ENCODE measurements at regions not wholly inside any gene's neighbourhood (a gene's known extent, or its start where the extent isn't known, plus 50 kb on each side); places are given as distances from the start of the nearest gene placed in this dataset.

- no peak for DNase-seq
- no peaks in the 10 kb centered on the region for H3K36me3 ChIP-seq (ENCODE audit: control insufficient read depth in 4 of 4, insufficient read depth in 4 of 4, low read length in 3 of 4)
- ChIA-PET CTCF (interaction anchor here (1.2 kb wide), 2 partner anchors 13 to 16 kb away, joined by 3 read pairs; no protein-coding TSS in a partner anchor), POLR2A (no interaction called here)
- no peak overlapping the region for H3K27ac ChIP-seq (ENCODE audit: insufficient read depth in 1 of 2, low read depth in 1 of 2, low read length in 2 of 2, poor library complexity in 1 of 2, severe bottlenecking in 2 of 2)
- H3K27me3 ChIP-seq (replicated peaks in 2 of 5; ENCODE audit: control insufficient read depth in 4 of 5, insufficient read depth in 5 of 5, low read length in 4 of 5) = peaks cover 0 to 13% (median 2%) of the 10 kb centered on the region in 5 experiments
- H3K4me3 ChIP-seq (ENCODE audit: control insufficient read depth in 1 of 7, extremely low read depth in 1 of 7, insufficient read depth in 4 of 7, low read depth in 2 of 7, low read length in 6 of 7) = no peak overlapping the region
- 75% methylated on average over 3 of the region's 4 CpGs for WGBS (ENCODE audit: insufficient coverage)
- H3K4me1 ChIP-seq (ENCODE audit: control extremely low read depth in 1 of 4, control insufficient read depth in 4 of 4, insufficient read depth in 4 of 4, low read length in 3 of 4) = no peaks in the 10 kb centered on the region
- peaks cover 0 to 6% (median 0%) of the 10 kb centered on the region in 5 experiments for H3K9me3 ChIP-seq (ENCODE audit: control extremely low read depth in 1 of 5, control insufficient read depth in 4 of 5, insufficient read depth in 2 of 5, low read depth in 1 of 5, low read length in 4 of 5)
Observed at GRCh38 chr3:139095803-139096466, 51.2 kb upstream of the PRR23C start.

- H3K27ac ChIP-seq (ENCODE audit: insufficient read depth in 1 of 2, low read depth in 1 of 2, low read length in 2 of 2, poor library complexity in 1 of 2, severe bottlenecking in 2 of 2) = no peak overlapping the region
- DNase-seq = no peak
- no CpG with 5 or more reads among the region's 1 CpG for WGBS (ENCODE audit: insufficient coverage)
- H3K9me3 ChIP-seq (ENCODE audit: control extremely low read depth in 1 of 5, control insufficient read depth in 4 of 5, insufficient read depth in 2 of 5, low read depth in 1 of 5, low read length in 4 of 5) = peaks cover 0 to 4% (median 0%) of the 10 kb centered on the region in 5 experiments
- ChIA-PET CTCF (interaction anchor here (1.2 kb wide), 2 partner anchors 13 to 15 kb away, joined by 3 read pairs; no protein-coding TSS in a partner anchor), POLR2A (no interaction called here)
- H3K27me3 ChIP-seq (replicated peaks in 2 of 5; ENCODE audit: control insufficient read depth in 4 of 5, insufficient read depth in 5 of 5, low read length in 4 of 5) = peaks cover 0 to 13% (median 2%) of the 10 kb centered on the region in 5 experiments
- no peak overlapping the region for H3K4me3 ChIP-seq (ENCODE audit: control insufficient read depth in 1 of 7, extremely low read depth in 1 of 7, insufficient read depth in 4 of 7, low read depth in 2 of 7, low read length in 6 of 7)
- H3K4me1 ChIP-seq (ENCODE audit: control extremely low read depth in 1 of 4, control insufficient read depth in 4 of 4, insufficient read depth in 4 of 4, low read length in 3 of 4) = no peaks in the 10 kb centered on the region
- H3K36me3 ChIP-seq (ENCODE audit: control insufficient read depth in 4 of 4, insufficient read depth in 4 of 4, low read length in 3 of 4) = no peaks in the 10 kb centered on the region
Observed at GRCh38 chr3:139096670-139097069, 52.0 kb upstream of the PRR23C start.

GRCh38 chr3:139098391-139098790 lies 53.7 kb upstream of the PRR23C start:
- H3K27me3 ChIP-seq (replicated peaks in 2 of 5; ENCODE audit: control insufficient read depth in 4 of 5, insufficient read depth in 5 of 5, low read length in 4 of 5) = peaks cover 0 to 11% (median 2%) of the 10 kb centered on the region in 5 experiments
- no peaks in the 10 kb centered on the region for H3K9me3 ChIP-seq (ENCODE audit: control extremely low read depth in 1 of 5, control insufficient read depth in 4 of 5, insufficient read depth in 2 of 5, low read depth in 1 of 5, low read length in 4 of 5)
- WGBS (ENCODE audit: insufficient coverage) = no CpG with 5 or more reads among the region's 1 CpG
- H3K4me3 ChIP-seq (ENCODE audit: control insufficient read depth in 1 of 7, extremely low read depth in 1 of 7, insufficient read depth in 4 of 7, low read depth in 2 of 7, low read length in 6 of 7) = no peak overlapping the region
- H3K27ac ChIP-seq (ENCODE audit: insufficient read depth in 1 of 2, low read depth in 1 of 2, low read length in 2 of 2, poor library complexity in 1 of 2, severe bottlenecking in 2 of 2) = no peak overlapping the region
- POLR2A ChIA-PET = no interaction called here
- no peaks in the 10 kb centered on the region for H3K4me1 ChIP-seq (ENCODE audit: control extremely low read depth in 1 of 4, control insufficient read depth in 4 of 4, insufficient read depth in 4 of 4, low read length in 3 of 4)
- CTCF ChIA-PET = interaction anchor here (1.1 kb wide), 1 partner anchor 13 kb away, joined by 4 read pairs; no protein-coding TSS in a partner anchor
- DNase-seq = no peak
- no peaks in the 10 kb centered on the region for H3K36me3 ChIP-seq (ENCODE audit: control insufficient read depth in 4 of 4, insufficient read depth in 4 of 4, low read length in 3 of 4)

DNA sequence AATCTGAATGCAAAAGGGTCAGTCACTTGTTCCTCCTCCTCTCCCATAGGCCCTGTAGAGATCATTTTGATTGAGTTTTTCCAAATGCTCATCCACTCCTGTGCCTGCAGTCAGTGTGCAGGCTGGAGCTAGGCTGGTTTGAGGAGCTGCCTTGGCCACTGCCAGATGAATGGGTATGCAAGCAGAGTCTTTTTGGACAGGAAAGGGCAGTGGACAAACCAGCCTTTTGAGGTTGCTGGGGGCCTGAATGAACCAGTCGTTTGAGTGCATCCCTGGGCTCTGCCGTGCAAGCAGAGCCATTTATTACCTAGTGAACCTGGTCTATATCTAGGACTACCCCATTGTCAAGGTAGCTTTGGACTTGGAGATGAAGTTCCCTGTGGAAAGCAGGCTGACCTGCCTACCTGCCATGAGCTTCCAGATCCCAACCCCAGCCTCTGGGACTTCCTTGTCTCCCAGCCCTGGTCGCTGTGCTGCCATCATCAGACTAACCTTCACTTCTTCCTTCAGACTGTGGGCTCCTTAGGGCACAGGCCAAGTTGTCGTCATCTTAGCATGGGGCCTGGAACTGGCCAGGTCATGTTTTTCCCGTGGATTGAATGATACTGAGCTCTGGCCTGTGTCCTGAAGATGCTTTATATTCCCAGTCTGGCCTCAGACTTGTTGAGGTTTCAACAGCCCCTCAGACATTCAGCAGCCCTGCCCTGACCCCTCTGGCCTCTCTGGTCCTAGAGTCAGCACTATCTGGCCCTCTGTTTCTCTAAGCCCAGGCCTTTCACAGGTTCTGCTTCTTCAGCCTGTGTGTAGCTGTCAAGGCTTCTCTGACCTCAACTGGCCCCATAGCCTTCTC lies 55.5 kb upstream of the PRR23C start:
- CTCF ChIA-PET = interaction anchor here (3.3 kb wide), 1 partner anchor 12 kb away, joined by 15 read pairs; no protein-coding TSS in a partner anchor
- H3K27ac ChIP-seq (ENCODE audit: insufficient read depth in 1 of 2, low read depth in 1 of 2, low read length in 2 of 2, poor library complexity in 1 of 2, severe bottlenecking in 2 of 2) = no peak overlapping the region
- no peaks in the 10 kb centered on the region for H3K36me3 ChIP-seq (ENCODE audit: control insufficient read depth in 4 of 4, insufficient read depth in 4 of 4, low read length in 3 of 4)
- no peaks in the 10 kb centered on the region for H3K9me3 ChIP-seq (ENCODE audit: control extremely low read depth in 1 of 5, control insufficient read depth in 4 of 5, insufficient read depth in 2 of 5, low read depth in 1 of 5, low read length in 4 of 5)
- peaks cover 0 to 14% (median 0%) of the 10 kb centered on the region in 5 experiments for H3K27me3 ChIP-seq (replicated peaks in 2 of 5; ENCODE audit: control insufficient read depth in 4 of 5, insufficient read depth in 5 of 5, low read length in 4 of 5)
- no peaks in the 10 kb centered on the region for H3K4me1 ChIP-seq (ENCODE audit: control extremely low read depth in 1 of 4, control insufficient read depth in 4 of 4, insufficient read depth in 4 of 4, low read length in 3 of 4)
- POLR2A ChIA-PET = no interaction called here
- WGBS (ENCODE audit: insufficient coverage) = 94% methylated on average over 5 of the region's 5 CpGs
- H3K4me3 ChIP-seq (ENCODE audit: control insufficient read depth in 1 of 7, extremely low read depth in 1 of 7, insufficient read depth in 4 of 7, low read depth in 2 of 7, low read length in 6 of 7) = no peak overlapping the region
- no peak for DNase-seq

GRCh38 chr3:139100821-139101220 lies 56.1 kb upstream of the PRR23C start:
- Histone ChIP-seq H3K36me3 (ENCODE audit: control insufficient read depth in 4 of 4, insufficient read depth in 4 of 4, low read length in 3 of 4) (no peaks in the 10 kb centered on the region), H3K4me1 (ENCODE audit: control extremely low read depth in 1 of 4, control insufficient read depth in 4 of 4, insufficient read depth in 4 of 4, low read length in 3 of 4) (no peaks in the 10 kb centered on the region), H3K27me3 (replicated peaks in 2 of 5; ENCODE audit: control insufficient read depth in 4 of 5, insufficient read depth in 5 of 5, low read length in 4 of 5) (peaks cover 0 to 15% (median 0%) of the 10 kb centered on the region in 5 experiments), H3K9me3 (ENCODE audit: control extremely low read depth in 1 of 5, control insufficient read depth in 4 of 5, insufficient read depth in 2 of 5, low read depth in 1 of 5, low read length in 4 of 5) (no peaks in the 10 kb centered on the region), H3K27ac (ENCODE audit: insufficient read depth in 1 of 2, low read depth in 1 of 2, low read length in 2 of 2, poor library complexity in 1 of 2, severe bottlenecking in 2 of 2) (no peak overlapping the region), H3K4me3 (ENCODE audit: control insufficient read depth in 1 of 7, extremely low read depth in 1 of 7, insufficient read depth in 4 of 7, low read depth in 2 of 7, low read length in 6 of 7) (no peak overlapping the region)
- WGBS (ENCODE audit: insufficient coverage) = 78% methylated on average over 1 of the region's 1 CpG
- no peak for DNase-seq
- ChIA-PET POLR2A (no interaction called here), CTCF (interaction anchor here (3.3 kb wide), 1 partner anchor 11 kb away, joined by 15 read pairs; no protein-coding TSS in a partner anchor)

GRCh38 chr3:139101396-139101795 lies 56.7 kb upstream of the PRR23C start:
- peaks cover 0 to 13% (median 0%) of the 10 kb centered on the region in 5 experiments for H3K27me3 ChIP-seq (replicated peaks in 2 of 5; ENCODE audit: control insufficient read depth in 4 of 5, insufficient read depth in 5 of 5, low read length in 4 of 5)
- H3K4me3 ChIP-seq (ENCODE audit: control insufficient read depth in 1 of 7, extremely low read depth in 1 of 7, insufficient read depth in 4 of 7, low read depth in 2 of 7, low read length in 6 of 7) = no peak overlapping the region
- DNase-seq = no peak
- ChIA-PET POLR2A (no interaction called here), CTCF (interaction anchor here (3.3 kb wide), 1 partner anchor 11 kb away, joined by 15 read pairs; no protein-coding TSS in a partner anchor)
- no peaks in the 10 kb centered on the region for H3K9me3 ChIP-seq (ENCODE audit: control extremely low read depth in 1 of 5, control insufficient read depth in 4 of 5, insufficient read depth in 2 of 5, low read depth in 1 of 5, low read length in 4 of 5)
- H3K27ac ChIP-seq (ENCODE audit: insufficient read depth in 1 of 2, low read depth in 1 of 2, low read length in 2 of 2, poor library complexity in 1 of 2, severe bottlenecking in 2 of 2) = no peak overlapping the region
- 92% methylated on average over 2 of the region's 2 CpGs for WGBS (ENCODE audit: insufficient coverage)
- no peaks in the 10 kb centered on the region for H3K36me3 ChIP-seq (ENCODE audit: control insufficient read depth in 4 of 4, insufficient read depth in 4 of 4, low read length in 3 of 4)
- H3K4me1 ChIP-seq (ENCODE audit: control extremely low read depth in 1 of 4, control insufficient read depth in 4 of 4, insufficient read depth in 4 of 4, low read length in 3 of 4) = no peaks in the 10 kb centered on the region

DNA sequence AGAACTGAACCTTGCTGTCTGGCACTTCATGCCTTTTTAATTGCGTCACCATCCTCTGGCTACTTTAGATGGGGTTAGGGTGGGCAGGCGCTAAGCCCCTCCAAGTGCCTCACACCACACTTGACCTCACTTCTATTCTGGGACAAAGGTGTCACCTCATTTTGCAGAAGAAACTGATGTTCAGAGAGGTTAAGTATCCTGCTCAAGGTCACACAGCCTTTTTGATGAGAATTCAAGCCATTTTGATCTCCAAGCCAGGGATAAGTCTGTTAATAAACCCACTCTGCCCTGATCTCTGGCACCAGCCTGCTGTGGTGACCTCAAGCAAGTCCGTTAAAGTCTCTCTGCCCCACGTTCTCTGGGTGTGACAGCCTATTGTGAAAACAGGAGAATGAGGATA lies 58.8 kb upstream of the PRR23C start:
- 100% methylated on average over 3 of the region's 4 CpGs for WGBS (ENCODE audit: insufficient coverage)
- no peaks in the 10 kb centered on the region for H3K9me3 ChIP-seq (ENCODE audit: control extremely low read depth in 1 of 5, control insufficient read depth in 4 of 5, insufficient read depth in 2 of 5, low read depth in 1 of 5, low read length in 4 of 5)
- no peaks in the 10 kb centered on the region for H3K36me3 ChIP-seq (ENCODE audit: control insufficient read depth in 4 of 4, insufficient read depth in 4 of 4, low read length in 3 of 4)
- POLR2A ChIA-PET = no interaction called here
- CTCF ChIA-PET = interaction anchor here (3.3 kb wide), 1 partner anchor 9 kb away, joined by 15 read pairs; no protein-coding TSS in a partner anchor
- peaks cover 0 to 13% (median 0%) of the 10 kb centered on the region in 5 experiments for H3K27me3 ChIP-seq (replicated peaks in 2 of 5; ENCODE audit: control insufficient read depth in 4 of 5, insufficient read depth in 5 of 5, low read length in 4 of 5)
- no peaks in the 10 kb centered on the region for H3K4me1 ChIP-seq (ENCODE audit: control extremely low read depth in 1 of 4, control insufficient read depth in 4 of 4, insufficient read depth in 4 of 4, low read length in 3 of 4)
- no peak overlapping the region for H3K27ac ChIP-seq (ENCODE audit: insufficient read depth in 1 of 2, low read depth in 1 of 2, low read length in 2 of 2, poor library complexity in 1 of 2, severe bottlenecking in 2 of 2)
- DNase-seq = no peak
- H3K4me3 ChIP-seq (ENCODE audit: control insufficient read depth in 1 of 7, extremely low read depth in 1 of 7, insufficient read depth in 4 of 7, low read depth in 2 of 7, low read length in 6 of 7) = no peak overlapping the region

All from common myeloid progenitor, CD34-positive (primary cell).